K562 (cell line): ENCODE measurements at regions not wholly inside any gene's neighbourhood (a gene's known extent, or its start where the extent isn't known, plus 50 kb on each side); places are given as distances from the start of the nearest gene placed in this dataset.

ENCODE experiments used
- ATAC-seq: fragments of 200-7000 bp; cut with Tn5 transposase; 3 replicates; pipeline ENCODE4 v1.9.1; 2020; ENCODE audit warnings: moderate library complexity
- BruUV-seq: library from RNA; stranded (reverse); fragments of 400-500 nt; replicated peaks from 2 replicates; lab custom pipeline; 2021; lab: Mats Ljungman, UMichigan
- CTCF ChIA-PET: fragments of 300-600 bp; formaldehyde crosslinking; extraction: SDS; loops from one replicate; lab custom pipeline; 2021; ENCODE audit warnings: low intra/inter-chr PET ratio; lab: Yijun Ruan, JAX
- POLR2A ChIA-PET: fragments of 300-600, 350-650 bp; sonication (Branson Sonifier 250); formaldehyde crosslinking; extraction: SDS; loops from one replicate; lab custom pipeline; 2021; ENCODE audit warnings: antibody characterized with exemption, inconsistent platforms; lab: Yijun Ruan, JAX
- DNase-seq, 4 experiments: peaks; one replicate each; pipeline versions ENCODE4 v3.0.0 to v3.0.0-alpha.2; 2011 to 2018; ENCODE audit warnings: low spot score in 3 of 4, mixed read lengths in 3 of 4; ENCODE audit errors: extremely low read depth in 1 of 4
- FAIRE-seq: peaks from 2 replicates; lab custom pipeline; 2011; peaks lifted over from hg19 to GRCh38; lab: Jason Lieb, UNC
- H2AFZ ChIP-seq: 2 replicates; pipeline ENCODE4 v1.6.0; 2011; ENCODE audit warnings: low read depth, low read length, control low read depth, inconsistent platforms
- H3K27ac ChIP-seq: fragments of 200-600 bp; 3 replicates; pipeline ENCODE4 v1.8.0; 2011; ENCODE audit warnings: low read depth, mild to moderate bottlenecking, control low read depth, inconsistent platforms, low read length, moderate library complexity, mixed read lengths; ENCODE audit errors: extremely low read depth
- H3K27me3 ChIP-seq, 2 experiments: fragments of 300-600 bp in 1 of 2; 2 replicates in 1 of 2; 3 replicates in 1 of 2; pipeline versions ENCODE4 v1.6.0 to v1.8.0; 2011; ENCODE audit warnings: inconsistent platforms in 2 of 2, low read length in 2 of 2, mild to moderate bottlenecking in 1 of 2, mixed read lengths in 1 of 2, moderate library complexity in 1 of 2; ENCODE audit not compliant: control insufficient read depth in 2 of 2, insufficient read depth in 2 of 2
- H3K36me3 ChIP-seq: fragments of 300-600 bp; 3 replicates; pipeline ENCODE4 v1.8.0; 2011; ENCODE audit warnings: mild to moderate bottlenecking, low read length, inconsistent platforms; ENCODE audit not compliant: control insufficient read depth, insufficient read depth
- H3K4me1 ChIP-seq, 2 experiments: fragments of 200-600 bp in 1 of 2; replicated peaks in 1 of 2; 2 replicates in 1 of 2; 3 replicates in 1 of 2; pipeline versions ENCODE4 v1.5.1 to v1.8.0; 2011; ENCODE audit warnings: inconsistent platforms in 2 of 2, low read length in 2 of 2, mild to moderate bottlenecking in 1 of 2, mixed read lengths in 1 of 2, moderate library complexity in 1 of 2; ENCODE audit not compliant: control insufficient read depth in 2 of 2, insufficient read depth in 2 of 2
- H3K4me2 ChIP-seq: 2 replicates; pipeline ENCODE4 v1.6.1; 2011; ENCODE audit warnings: low read length, control low read depth, inconsistent platforms, mixed read lengths; ENCODE audit not compliant: insufficient read depth
- H3K4me3 ChIP-seq: fragments of 200-600 bp; sonication (generic), shearing (Covaris generic); 2 replicates; pipeline ENCODE4 v1.5.1; 2016; ENCODE audit warnings: control low read depth, inconsistent platforms
- H3K79me2 ChIP-seq: fragments of 200-600 bp; 3 replicates; pipeline ENCODE4 v1.8.0; 2011; ENCODE audit warnings: low read length, inconsistent platforms; ENCODE audit not compliant: control insufficient read depth, insufficient read depth
- H3K9ac ChIP-seq, 2 experiments: 2 replicates each; pipeline versions ENCODE4 v1.6.0 to v1.6.1; 2011; ENCODE audit warnings: low read depth in 2 of 2, low read length in 2 of 2, control low read depth in 1 of 2, inconsistent platforms in 1 of 2, mild to moderate bottlenecking in 1 of 2, mixed read lengths in 1 of 2; ENCODE audit not compliant: insufficient read depth in 1 of 2
- H3K9me1 ChIP-seq: one replicate; pipeline ENCODE4 v1.6.0; 2011; ENCODE audit warnings: inconsistent platforms, mild to moderate bottlenecking, low read length, moderate library complexity; ENCODE audit not compliant: control insufficient read depth, insufficient read depth
- H3K9me3 ChIP-seq: replicated peaks from 2 replicates; pipeline ENCODE4 v1.5.1; 2011; ENCODE audit warnings: low read depth, low read length, inconsistent platforms; ENCODE audit not compliant: control insufficient read depth, insufficient read depth
- H4K20me1 ChIP-seq: replicated peaks from 2 replicates; pipeline ENCODE4 v1.6.1; 2011; ENCODE audit warnings: low read length, inconsistent platforms, mixed read lengths; ENCODE audit not compliant: control insufficient read depth, insufficient read depth
- BRD4 ChIP-seq: fragments of 200-600 bp; sonication (generic); IDR thresholded peaks from 2 replicates; pipeline ENCODE4 v1.6.1; 2017; ENCODE audit warnings: inconsistent platforms
- MAFF ChIP-seq: IDR thresholded peaks from 2 replicates; pipeline ENCODE4 v1.6.1; 2012; ENCODE audit warnings: low read length, improper control_type of control experiment
- NCOA4 ChIP-seq: fragments of 450-650 bp; IDR thresholded peaks from 2 replicates; pipeline ENCODE4 v1.6.1; 2018; ENCODE audit warnings: mild to moderate bottlenecking; ENCODE audit not compliant: partially characterized antibody
- RBBP5 ChIP-seq: fragments of 200-600 bp; sonication (generic); IDR thresholded peaks from 2 replicates; pipeline ENCODE4 v1.6.1; 2012; ENCODE audit warnings: borderline replicate concordance, mild to moderate bottlenecking, low read length, control low read depth, inconsistent platforms; ENCODE audit not compliant: insufficient read depth, poor library complexity, severe bottlenecking
- U2AF1 ChIP-seq: fragments of 200-400 bp; formaldehyde crosslinking; optimal IDR thresholded peaks from 2 replicates; pipeline ENCODE3; 2017; ENCODE audit warnings: mild to moderate bottlenecking, low read depth, low read length, moderate library complexity
- ZNF121 ChIP-seq: sonication (generic); formaldehyde crosslinking; conservative IDR thresholded peaks from 2 replicates; pipeline ENCODE4 v1.8.0; 2022; ENCODE audit warnings: missing genetic modification reagents
- WGBS: fragments of 100-300 bp; shearing (Covaris generic); methylation state at CpG from one replicate; pipeline ENCODE4 v1.1.6; 2016; ENCODE audit warnings: low coverage, mixed read lengths; ENCODE audit not compliant: insufficient coverage; ENCODE audit errors: missing lambda C conversion rate; 5-methylcytosine and 5-hydroxymethylcytosine counted together
- in situ Hi-C: fragments of 300-500 bp; cut with MboI; formaldehyde crosslinking; loops from 4 replicates; pipeline ENCODE4 v1.15.0; 2018; ENCODE audit warnings: inconsistent platforms, mixed read lengths
- intact Hi-C: fragments of 100-400 bp; cut with micrococcal nuclease; formaldehyde crosslinking; loops from 2 replicates; pipeline ENCODE4 v1.14.2; 2022
- TF ChIP-seq, protein P1 (sequence below), 2 experiments: fragments of 450-650 bp in 1 of 2; sonication (generic) in 1 of 2; formaldehyde crosslinking; conservative IDR thresholded peaks; 2 replicates each; pipeline versions ENCODE4 v1.4.0 to v1.8.1; 2020 to 2022; ENCODE audit warnings: mild to moderate bottlenecking in 1 of 2, missing genetic modification reagents in 1 of 2

DNA sequence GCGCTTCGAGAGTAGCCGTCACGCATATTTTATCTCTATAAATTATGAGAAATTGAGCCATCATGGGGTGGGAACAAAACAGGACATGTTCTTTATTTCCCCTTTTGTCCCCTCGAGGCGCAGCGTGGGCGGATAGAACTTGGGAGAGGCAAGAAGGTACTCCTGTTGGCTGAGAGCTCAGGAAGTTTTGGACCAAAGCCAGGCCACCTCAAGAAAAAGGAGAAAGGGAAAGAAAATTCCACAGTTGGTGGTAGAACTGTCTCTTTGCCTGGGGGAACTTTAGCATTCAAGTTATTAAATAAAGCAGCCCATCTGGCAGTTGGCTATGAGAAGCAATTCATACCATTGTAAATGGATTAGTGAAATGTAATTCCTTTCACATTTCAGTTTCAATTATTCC lies 76.4 kb upstream of the DSCAM start:
- DNase-seq (no peak), FAIRE-seq (no peak), ATAC-seq (no peak)
- Histone ChIP-seq H2AFZ (no peak overlapping the region), H3K27ac (no peak overlapping the region), H3K4me1 (no peaks in the 10 kb centered on the region), H3K9ac (no peak overlapping the region), H3K79me2 (no peaks in the 10 kb centered on the region), H3K9me3 (no peaks in the 10 kb centered on the region; the same call in 1 of the 2 replicates), H3K27me3 (no peaks in the 10 kb centered on the region), H3K4me2 (no peak overlapping the region), H3K36me3 (no peaks in the 10 kb centered on the region), H4K20me1 (no peaks in the 10 kb centered on the region), H3K4me3 (no peak overlapping the region), H3K9me1 (no peaks in the 10 kb centered on the region)
- BruUV-seq = no TSS peak
- ChIA-PET CTCF (no interaction called here), POLR2A (no interaction called here)
- 5% methylated on average over 8 of the region's 8 CpGs for WGBS
- in situ Hi-C loops = no loop called here
- TF ChIP-seq MAFF = no peak
- no peak for TF ChIP-seq RBBP5
- no peak for TF ChIP-seq BRD4
- no peak for TF ChIP-seq NCOA4
- TF ChIP-seq U2AF1 = no peak
- TF ChIP-seq, protein P1, sequence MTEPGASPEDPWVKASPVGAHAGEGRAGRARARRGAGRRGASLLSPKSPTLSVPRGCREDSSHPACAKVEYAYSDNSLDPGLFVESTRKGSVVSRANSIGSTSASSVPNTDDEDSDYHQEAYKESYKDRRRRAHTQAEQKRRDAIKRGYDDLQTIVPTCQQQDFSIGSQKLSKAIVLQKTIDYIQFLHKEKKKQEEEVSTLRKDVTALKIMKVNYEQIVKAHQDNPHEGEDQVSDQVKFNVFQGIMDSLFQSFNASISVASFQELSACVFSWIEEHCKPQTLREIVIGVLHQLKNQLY (CRISPR knock-in tag; conservative IDR thresholded peaks at IDR 0.05) = no peak
- TF ChIP-seq ZNF121 (CRISPR knock-in tag) = no peak
- intact Hi-C loops = no loop called here
